NCI-H2227 treated with DMSO at 0.1 percent for 48 hours (cell line): ENCODE measurements at regions not wholly inside any gene's neighbourhood (a gene's known extent, or its start where the extent isn't known, plus 50 kb on each side); places are given as distances from the start of the nearest gene placed in this dataset.

Experiments used
- DNase-seq: peaks from one replicate; lab custom pipeline; 2025; lab: John Stamatoyannopoulos, UW

DNA sequence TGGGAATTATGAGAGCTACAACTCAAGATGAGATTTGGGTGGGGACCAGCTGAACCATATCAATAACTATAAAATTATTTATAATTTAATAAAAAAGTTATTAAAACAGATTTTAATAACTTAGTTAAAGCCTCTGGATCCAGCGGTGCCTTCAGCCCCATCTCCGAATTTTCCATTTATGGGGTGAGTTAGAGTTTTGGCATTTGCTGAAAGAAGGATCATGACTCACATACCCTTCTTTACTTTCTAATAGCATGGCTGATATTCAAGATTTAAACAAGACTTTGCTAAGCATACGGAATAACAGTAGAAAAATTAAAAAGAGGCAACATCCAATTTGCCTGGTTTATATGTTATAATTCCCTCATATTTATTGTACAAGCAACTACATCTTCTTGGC is 94.5 kb downstream of the RDH14 start:
- no peak for DNase-seq

DNA sequence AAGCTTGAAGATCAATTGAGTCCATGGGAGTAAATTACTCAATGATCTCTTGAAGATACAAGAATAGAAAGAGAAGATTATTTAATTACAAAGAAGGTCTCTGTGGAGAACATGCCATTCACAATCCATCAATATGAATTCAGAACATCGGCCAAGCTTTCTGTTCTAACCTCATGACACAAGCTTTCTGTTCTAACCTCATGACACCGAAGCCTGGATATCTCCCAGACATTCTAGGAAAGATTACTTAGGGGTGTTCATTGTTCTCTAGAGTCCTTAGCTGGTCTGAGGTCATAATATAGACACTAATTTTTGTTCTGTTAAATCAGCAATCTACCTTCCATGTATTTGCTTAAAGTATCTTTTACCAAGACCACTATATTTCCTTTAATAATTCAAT is 95.5 kb downstream of the RDH14 start:
- no peak for DNase-seq

DNA sequence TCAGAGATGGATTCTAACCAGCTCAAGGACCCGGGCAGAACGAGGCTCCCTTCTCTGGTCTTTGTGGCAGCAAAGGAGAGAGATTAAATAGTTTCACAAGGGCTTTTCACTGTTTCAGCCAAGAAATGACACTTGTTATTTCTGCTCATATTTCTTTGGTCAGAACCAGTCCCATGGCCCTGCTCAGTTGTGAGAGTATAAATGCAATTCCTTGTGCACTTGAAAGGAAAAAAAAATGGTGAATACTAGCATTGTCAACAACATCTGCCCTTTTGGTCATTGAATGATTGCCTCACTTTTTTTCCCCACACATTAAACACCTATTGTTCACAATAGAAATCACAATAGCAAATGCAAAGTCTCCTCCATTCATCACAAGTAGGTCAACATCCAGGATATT is 104.4 kb downstream of the RDH14 start:
- DNase-seq = no peak

DNA sequence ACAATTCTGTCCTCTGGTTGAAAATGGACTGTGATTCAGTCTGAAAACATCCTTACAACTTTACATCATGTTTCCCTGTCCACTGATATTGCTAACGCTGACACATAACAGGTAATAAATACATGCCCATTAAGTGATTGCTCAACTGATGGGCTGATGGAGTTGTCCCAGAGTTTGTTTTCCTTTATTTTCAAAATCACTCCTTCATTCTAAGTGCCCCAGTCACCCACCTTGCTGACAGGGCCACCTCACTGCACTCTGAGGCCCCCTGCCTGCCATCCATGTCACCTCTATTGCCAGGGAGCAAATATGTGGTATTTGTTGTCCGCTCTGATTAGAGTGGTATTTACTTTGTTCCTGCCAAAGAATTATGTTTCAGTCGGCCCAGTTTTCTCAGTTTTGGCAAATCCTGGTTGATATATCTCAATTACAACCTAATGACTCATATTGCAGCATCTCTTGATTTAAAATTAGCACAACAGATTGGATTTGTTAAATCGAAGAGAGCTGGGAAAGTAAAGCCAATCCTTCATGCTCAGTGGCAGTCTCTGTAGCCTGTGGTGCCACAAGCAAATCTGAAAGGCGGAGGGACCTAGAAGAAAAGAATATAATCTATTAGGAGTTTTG is 105.1 kb downstream of the RDH14 start:
- DNase-seq = no peak

DNA sequence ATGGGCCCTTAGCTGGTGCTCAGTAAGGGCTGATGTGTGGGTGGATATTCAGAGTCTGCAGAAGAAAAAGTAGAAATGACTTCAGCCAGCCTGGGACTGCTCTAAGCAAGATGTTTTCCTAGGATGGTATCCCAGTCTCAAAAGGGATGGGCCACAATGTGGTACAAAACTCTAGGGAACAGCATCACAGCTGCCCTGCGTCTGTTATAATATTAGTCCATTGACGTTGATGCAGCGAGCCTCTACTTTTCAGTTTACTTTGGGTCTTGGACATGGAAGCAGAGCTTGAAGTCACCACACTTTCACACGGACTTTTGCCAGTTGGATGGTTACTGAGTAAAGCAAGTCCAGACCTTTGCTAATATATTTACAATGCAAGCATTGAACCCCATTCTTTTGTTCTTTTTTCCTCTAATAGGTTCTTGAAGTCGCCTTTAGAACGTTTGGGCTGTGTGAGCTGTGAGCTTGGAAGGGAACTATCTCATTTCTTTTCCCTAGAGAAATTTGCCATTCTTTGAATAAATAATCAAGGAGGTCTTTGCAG is 105.7 kb downstream of the RDH14 start:
- DNase-seq = no peak

DNA sequence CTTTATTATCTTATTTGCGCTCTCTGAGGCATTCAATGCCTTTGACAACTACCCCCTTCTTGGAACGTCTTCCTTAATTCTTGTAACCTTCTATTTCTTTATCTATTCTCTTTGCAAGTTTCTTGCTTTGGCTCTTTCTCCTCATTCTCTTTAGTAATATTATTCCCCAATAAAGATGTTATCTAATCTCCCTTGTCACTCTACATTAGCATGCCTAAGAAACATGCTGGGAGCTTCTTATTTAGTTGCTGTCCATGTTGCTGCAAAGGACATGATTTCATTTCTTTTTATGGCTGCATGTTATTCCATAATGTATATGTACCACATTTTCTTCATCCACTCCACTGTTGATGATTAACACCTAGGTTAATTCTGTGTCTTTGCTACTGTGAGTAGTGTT is 113.7 kb downstream of the RDH14 start:
- no peak for DNase-seq

DNA sequence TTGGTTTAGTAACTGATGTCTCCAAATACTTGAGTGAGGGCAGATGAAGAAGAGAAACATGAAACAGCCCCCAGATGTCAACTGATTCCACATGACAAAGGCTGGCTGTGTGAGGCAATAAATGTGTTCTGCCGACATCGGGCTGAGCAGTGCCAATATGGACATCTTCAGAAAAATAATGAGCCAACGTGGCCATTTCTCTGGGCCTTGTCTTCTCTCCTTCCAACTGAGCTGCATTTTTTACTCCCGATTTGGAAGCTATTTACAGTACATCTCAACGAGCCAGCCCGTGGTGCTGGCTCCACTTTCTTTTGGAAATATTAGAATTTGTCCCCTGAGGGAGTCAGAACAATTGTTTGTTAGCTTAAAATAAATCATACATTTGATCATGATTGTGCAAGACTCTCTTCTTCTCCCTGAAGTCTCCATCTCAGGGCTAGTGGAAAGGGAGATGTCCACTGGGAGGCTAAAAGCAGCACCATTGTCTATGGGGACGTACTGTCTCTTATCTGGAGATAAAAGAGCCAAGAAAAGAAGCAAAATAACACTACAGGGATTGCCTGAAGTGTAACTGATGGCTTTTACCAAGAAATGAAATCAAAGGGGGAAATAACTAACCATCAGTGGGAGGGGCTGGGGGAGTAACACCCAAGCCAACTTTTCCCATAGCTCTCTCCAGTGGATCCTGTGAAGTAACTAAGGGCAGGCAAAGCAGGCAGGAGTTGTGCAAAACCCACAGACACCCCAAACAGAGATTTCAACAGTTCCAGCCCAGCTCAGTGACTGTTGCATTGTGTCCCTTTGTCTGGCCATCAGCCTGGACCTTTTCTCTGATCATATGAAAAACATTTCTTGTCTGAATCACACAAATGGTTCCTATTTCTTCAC is 114.8 kb downstream of the RDH14 start:
- no peak for DNase-seq

DNA sequence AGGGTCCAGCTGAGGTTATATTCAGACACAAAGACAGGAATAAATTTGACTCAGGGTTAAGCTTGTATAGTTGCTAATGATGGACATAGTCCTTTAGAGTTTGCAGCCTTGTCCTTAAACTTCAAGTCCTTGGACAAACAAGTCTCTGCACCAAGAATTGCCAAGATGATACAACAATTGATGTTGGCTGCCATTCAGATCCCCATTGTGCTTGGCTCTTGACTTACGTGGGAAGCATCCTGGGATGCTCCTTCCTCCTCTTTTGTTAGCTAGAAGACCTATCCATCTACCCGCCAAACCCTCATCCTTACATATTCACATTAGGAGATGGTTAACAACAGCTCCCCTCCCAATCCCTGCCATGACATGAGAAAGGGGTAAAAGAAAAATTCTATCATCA is 115.6 kb downstream of the RDH14 start:
- DNase-seq = no peak

DNA sequence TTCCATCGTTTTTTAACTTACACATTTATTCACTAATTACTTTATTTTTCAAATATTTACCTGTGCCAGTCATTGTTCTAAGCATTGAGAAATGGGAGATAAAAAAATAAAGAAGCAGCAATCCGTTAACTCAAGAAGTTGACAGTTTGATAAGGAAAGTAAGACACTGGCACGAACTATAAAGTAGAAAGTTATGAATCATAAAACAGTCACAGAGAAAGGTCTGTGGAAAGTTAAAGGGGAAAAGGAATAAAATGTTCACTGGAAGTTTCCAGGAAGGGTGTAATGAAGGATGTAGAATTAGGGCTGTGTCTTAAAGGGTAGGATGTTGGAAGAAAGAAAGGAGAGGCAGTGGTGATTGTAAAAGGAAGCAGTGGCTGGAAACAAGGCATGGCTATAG is 118.9 kb downstream of the RDH14 start:
- DNase-seq = no peak

DNA sequence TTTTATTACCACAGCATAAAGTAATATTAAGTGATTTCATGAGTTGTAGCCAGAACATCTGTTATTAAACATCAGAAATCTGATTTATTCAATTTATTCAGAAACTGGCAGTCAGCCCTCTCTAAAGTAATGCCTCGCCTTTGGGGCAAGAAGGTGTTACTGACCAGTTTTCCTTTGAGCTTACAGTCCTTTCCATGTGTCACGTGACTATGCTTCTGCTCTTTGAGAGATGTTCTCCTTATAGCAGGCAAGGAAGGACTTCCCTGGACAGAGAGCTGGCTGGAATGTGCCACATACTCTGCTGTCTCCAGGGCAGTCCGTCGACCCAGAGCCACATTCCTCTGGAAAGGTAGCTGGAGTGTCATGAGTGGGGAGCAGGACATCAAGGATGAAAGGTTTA is 119.7 kb downstream of the RDH14 start:
- no peak for DNase-seq

DNA sequence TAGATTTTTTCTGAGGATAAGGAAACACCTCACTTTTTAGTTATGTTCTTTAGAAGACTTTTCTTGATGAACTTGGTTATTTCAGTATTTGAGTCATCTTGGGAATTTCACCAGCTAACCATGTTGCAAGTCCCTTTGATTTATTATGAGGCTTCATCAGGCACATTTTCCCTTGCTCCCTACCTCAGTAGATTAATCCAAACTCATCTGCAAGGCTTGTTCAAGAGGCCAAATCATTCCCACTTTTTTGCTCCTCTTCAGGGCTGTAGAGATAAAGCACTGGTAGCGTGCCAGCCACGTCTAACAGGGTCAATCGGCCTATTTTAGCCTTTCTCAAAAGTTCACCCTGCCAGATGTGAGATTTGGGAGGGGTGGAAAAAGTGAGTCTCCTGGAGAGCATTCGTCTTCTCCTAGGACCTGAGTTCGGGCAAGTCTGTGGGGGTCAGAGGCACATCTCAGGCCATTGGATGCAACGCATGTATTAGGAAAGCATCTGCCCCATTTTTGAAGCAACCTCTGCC is 120.3 kb downstream of the RDH14 start:
- DNase-seq = no peak

DNA sequence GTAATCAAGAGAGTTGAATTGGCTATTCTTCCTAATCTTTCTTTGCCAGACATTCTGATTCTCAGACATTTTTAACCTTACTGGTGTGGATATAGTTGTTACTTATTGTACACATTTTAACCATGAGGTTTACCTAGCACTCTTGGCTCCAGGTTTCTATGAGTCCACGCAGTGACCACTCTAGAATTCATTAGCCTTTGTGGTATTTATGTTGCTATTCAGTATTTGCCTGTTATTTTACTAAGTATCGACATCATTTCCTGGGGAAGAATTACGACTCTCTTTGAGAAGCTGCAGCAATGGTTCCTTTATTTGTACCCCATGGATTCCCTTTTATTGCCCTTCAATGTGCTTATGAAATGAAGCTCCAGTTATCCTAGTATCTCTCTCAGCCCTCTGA is 120.7 kb downstream of the RDH14 start:
- DNase-seq = no peak

DNA sequence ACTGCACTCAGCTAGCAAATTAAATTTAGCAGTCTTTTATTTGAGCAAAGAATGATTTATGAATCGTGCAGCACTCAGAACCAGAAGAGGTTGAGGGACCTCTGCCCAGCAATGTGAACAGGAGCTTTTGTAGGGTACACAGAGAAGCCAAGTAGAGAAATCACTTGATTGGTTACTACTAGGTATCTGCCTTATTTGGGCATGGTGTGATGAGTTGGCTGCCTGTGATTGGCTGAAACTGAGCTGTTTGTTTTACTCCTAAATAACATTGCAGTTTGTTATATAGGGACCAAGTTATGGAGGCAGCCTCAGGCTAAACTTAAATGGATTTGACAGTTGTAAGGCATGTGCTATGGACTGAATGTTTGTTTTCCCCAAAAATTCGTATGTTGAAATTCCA is 122.5 kb downstream of the RDH14 start:
- DNase-seq = no peak

DNA sequence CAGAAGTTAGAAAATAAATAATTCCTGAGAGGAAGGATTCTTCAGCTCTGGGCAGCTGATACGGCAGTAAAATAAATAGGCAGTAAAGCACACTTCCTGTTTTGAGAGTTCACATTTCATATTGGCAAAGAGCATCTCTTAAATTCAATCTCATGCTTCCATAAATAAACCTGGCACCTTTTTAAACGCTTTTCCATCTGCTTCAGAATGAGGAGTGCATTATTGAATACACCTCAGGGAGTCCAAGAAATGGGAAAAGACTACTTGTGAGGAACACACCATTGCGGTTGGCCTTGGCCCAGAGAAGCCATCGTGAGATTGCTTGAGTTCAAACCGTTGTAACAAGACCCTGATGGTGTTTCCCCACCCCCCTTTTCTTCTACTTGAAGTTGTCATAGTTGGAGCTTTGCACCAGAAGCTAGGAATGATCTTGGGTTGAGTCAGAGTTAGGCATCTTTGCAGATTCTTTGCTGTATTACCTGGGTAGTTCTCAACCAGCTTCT is 123.9 kb downstream of the RDH14 start:
- DNase-seq = no peak

DNA sequence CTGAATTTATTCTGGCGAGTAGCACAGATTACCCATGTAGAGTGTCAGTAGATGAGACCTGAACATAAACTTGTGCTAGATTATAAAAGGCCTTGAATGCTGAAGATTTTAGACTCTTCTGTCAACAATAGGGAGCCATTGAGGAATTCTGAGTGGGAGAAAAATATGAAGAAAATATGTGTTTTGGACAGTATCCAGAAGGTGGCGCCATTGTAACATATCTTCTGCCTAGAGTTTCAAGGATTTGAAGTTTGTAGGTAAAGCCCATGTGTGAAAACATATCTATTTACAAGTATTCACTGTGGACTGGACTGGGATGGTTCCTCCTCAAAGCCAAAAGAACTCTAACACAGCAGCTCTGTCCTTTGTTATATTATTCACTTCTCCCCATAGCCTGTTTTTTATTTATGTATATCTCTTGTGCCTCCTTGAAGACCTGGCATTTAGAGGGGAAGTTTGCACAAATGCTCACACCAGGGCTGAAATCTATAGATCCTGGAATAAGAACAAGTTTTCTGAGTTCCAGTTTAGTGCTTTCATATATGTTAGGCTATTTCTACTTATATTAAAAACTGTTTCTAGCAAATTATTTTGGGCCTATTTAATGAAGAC is 124.9 kb downstream of the RDH14 start:
- no peak for DNase-seq

DNA sequence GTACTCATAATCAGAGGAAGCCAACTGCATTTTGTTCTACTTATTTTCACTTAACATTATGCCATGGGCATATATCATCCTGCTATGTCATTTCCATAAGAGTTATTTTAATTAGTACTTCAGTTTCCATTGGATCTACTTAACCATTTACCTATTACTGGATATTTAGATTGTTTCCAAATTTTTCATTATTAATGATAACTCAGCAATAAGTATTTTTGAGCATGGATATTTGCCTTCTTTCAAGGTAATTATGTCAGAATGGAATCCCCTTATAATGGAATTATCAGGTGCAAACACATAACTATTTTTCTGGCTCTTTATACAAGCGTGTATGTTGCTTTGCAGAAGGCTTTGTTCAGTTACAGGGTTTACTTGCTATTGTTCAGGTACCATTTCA is 126.6 kb downstream of the RDH14 start:
- no peak for DNase-seq

DNA sequence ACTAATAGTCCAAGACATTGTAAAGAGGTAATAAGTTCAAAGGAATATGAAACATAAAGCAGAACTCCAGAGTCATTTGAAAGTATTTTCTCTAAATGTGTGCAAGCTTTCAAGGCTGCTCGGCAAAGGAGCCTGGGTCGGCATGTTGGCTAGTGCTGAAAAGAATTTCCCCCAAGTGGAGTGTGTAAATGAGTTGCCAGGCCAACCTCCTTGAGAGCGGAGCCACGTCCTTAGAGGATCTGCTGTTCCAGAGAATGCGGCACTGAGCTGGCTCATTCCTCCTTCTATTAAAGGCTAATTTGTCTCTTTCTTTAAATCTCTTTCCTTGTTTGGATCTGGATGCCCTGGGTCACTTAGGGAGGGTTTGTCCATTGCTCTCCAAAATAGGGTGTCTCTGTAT is 127.5 kb downstream of the RDH14 start:
- no peak for DNase-seq

DNA sequence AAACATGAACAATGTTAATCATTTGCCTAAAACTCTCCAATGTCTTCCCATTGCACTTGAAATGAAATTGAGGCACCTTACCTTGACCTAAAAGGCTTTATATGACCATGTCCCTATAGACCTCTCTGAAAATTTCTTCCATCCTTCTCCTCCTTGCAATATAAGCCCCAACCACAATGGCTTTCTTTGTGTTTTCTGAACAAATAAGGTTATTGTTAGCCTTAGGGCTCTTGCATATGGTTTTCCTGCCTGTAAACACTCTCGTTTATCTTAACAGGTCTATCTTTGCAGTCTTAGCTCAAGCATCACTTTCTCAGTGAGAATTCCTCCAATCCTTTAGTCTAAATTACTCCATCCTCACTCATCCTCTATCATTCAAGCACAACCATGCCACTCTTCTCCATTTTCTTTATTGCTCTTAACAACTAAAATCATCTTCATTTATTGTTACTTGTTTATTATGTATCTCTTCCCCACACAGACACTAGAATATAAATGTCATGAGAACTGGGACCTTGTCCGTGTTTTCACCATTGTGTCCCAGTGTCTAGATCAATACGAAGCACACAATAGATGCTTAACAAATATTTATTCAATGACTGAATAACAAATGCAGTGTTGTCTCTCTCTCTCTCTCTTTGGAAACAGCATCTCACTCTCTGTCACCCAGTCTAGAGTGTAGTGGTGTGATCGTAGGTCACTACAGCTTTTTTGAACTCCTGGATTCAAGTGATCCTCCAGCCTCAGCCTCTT is 129.3 kb downstream of the RDH14 start:
- DNase-seq = no peak

DNA sequence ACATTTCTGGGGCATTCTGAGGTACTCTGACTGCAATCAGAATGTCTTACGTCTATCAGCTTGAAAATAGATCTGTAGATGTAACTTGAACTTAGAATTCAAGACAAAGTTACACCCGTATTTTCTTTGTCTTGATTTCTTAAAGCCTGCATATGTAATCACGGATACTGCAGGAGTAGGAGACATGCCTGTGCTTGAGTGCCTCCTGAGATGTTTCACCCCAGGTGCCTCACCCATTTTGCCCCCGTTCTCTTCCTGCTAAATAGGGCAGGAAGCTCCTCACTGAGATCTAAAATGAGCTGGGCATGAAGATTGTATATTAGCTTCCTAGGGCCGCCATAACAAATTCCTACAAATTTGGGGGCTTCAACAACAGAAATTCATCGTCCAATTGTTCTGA is 131.9 kb downstream of the RDH14 start:
- DNase-seq = no peak

DNA sequence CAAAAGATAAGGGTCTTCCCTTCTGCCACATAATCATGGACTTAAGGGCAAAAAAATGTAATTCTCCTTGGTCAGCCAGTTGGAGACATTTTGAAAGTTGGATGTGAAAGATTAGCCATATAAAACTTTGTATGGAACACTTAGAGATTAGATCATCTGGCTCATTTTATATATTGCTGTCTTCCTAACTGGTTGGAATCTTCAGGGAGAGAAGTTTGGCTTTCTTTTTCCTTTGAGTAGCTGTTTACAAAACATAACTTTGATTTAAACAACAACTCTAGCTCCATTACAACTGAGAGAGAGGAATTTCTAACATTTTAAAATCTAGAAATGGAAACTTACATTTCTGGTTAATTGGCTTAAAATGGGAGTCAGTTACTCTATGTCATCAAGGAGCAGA is 132.7 kb downstream of the RDH14 start:
- DNase-seq = no peak

DNA sequence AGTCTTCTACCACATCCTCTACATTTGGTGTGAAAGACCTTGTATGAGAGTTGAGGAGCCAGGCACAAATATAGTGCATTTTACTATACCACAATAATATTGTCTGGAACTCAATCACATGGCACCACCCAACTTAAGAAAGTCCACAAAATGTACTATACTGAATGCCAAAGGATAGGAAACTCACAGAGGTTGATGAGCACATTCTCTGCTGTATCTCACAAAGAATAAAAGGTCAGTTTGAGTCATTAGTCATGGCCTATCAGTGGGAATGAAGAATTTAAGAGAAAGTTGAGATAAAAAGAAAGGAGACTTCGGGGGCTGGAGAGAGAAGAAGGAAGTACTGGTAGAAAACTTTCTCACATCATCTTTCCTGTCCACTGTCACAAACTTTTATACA is 134.3 kb downstream of the RDH14 start:
- no peak for DNase-seq

DNA sequence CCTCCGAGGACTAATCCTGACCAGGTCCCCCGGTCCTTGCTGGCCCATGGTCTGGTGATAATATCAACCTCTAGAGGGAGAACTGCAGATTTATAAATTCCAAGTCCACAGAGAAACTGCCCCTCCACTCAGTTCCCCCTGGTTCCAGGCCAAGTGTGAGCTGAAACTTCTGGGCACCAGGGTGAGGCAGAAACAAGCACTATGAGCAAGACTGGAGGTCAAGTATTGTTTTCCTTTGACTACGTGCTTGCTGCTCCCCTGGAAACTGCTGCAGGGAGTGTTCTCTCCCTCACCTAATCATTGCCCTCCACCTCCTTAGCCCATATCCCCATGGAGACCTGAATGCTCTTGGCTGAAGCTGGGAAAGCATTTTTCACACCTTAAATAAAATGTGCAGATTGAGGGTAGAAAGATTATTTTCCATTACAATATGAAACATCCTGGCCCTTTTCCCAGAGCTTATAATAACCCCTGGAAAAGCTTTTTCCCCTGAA is 135.2 kb downstream of the RDH14 start:
- DNase-seq = no peak
